ENCODE measurements at regions not wholly inside any gene's neighbourhood (a gene's known extent, or its start where the extent isn't known, plus 50 kb on each side); places are given as distances from the start of the nearest gene placed in this dataset.

- Histone ChIP-seq H3K79me2 (ENCODE audit: control insufficient read depth, insufficient read depth, low read length, poor library complexity) (peaks cover 4% of the 10 kb centered on the region), H4K8ac (ENCODE audit: low read depth, low read length) (no peak overlapping the region), H4K91ac (ENCODE audit: low read depth, low read length) (peak overlapping the region; percentile 32), H4K12ac (ENCODE audit: low read depth, low read length) (no peak overlapping the region), H3K36me3 (ENCODE audit: control insufficient read depth in 1 of 2, insufficient read depth in 2 of 2, low read length in 2 of 2) (no peaks in the 10 kb centered on the region), H3K4me2 (ENCODE audit: low read length) (no peak overlapping the region), H2BK5ac (ENCODE audit: low read depth, low read length, poor library complexity) (no peak overlapping the region), H3K18ac (ENCODE audit: low read length) (no peak overlapping the region), H3K79me1 (ENCODE audit: low read length) (peaks cover 36% of the 10 kb centered on the region), H3K9me3 (ENCODE audit: insufficient read depth, low read depth, low read length) (peaks cover 4% of the 10 kb centered on the region), H2BK120ac (ENCODE audit: insufficient read depth, low read length, poor library complexity) (no peak overlapping the region), H2AK5ac (ENCODE audit: low read length) (peak overlapping the region; percentile 5), H3K9ac (ENCODE audit: low read length) (no peak overlapping the region), H2AFZ (ENCODE audit: insufficient read depth, low read length, poor library complexity) (no peak overlapping the region), H2BK12ac (ENCODE audit: low read length) (peak overlapping the region; percentile 51), H3K4ac (ENCODE audit: low read depth, low read length) (no peak overlapping the region), H3K27me3 (ENCODE audit: insufficient read depth, low read length) (no peaks in the 10 kb centered on the region), H3K4me3 (ENCODE audit: low read depth, low read length) (no peak overlapping the region), H3K23ac (ENCODE audit: low read length) (no peak overlapping the region), H3K4me1 (ENCODE audit: control insufficient read depth in 1 of 2, insufficient read depth in 2 of 2, low read length in 2 of 2) (peaks cover 18 to 26% of the 10 kb centered on the region in 2 experiments), H3K14ac (ENCODE audit: low read length) (no peak overlapping the region), H3K27ac (ENCODE audit: low read depth, low read length) (no peak overlapping the region)
- no CpG with 5 or more reads among the region's 6 CpGs for WGBS (ENCODE audit: extremely low coverage, insufficient coverage, insufficient read length)
- no peak for DNase-seq
Measured at GRCh38 chr7:45983720-45984255, 62.7 kb upstream of the IGFBP3 start.

- Histone ChIP-seq H3K4me2 (ENCODE audit: low read length) (no peak overlapping the region), H2BK12ac (ENCODE audit: low read length) (peak overlapping the region; percentile 82), H4K91ac (ENCODE audit: low read depth, low read length) (peak overlapping the region; percentile 59), H3K79me2 (ENCODE audit: control insufficient read depth, insufficient read depth, low read length, poor library complexity) (peaks cover 4% of the 10 kb centered on the region), H3K27me3 (ENCODE audit: insufficient read depth, low read length) (no peaks in the 10 kb centered on the region), H2BK5ac (ENCODE audit: low read depth, low read length, poor library complexity) (peak overlapping the region; percentile 27), H3K14ac (ENCODE audit: low read length) (no peak overlapping the region), H3K23ac (ENCODE audit: low read length) (no peak overlapping the region), H3K79me1 (ENCODE audit: low read length) (peaks cover 40% of the 10 kb centered on the region), H3K4me1 (ENCODE audit: control insufficient read depth in 1 of 2, insufficient read depth in 2 of 2, low read length in 2 of 2) (peaks cover 20 to 28% of the 10 kb centered on the region in 2 experiments), H3K4me3 (ENCODE audit: low read depth, low read length) (no peak overlapping the region), H4K8ac (ENCODE audit: low read depth, low read length) (no peak overlapping the region), H3K27ac (ENCODE audit: low read depth, low read length) (no peak overlapping the region), H3K9ac (ENCODE audit: low read length) (no peak overlapping the region), H3K36me3 (ENCODE audit: control insufficient read depth in 1 of 2, insufficient read depth in 2 of 2, low read length in 2 of 2) (no peaks in the 10 kb centered on the region), H3K18ac (ENCODE audit: low read length) (peak overlapping the region; percentile 37), H3K9me3 (ENCODE audit: insufficient read depth, low read depth, low read length) (peaks cover 4% of the 10 kb centered on the region), H2AFZ (ENCODE audit: insufficient read depth, low read length, poor library complexity) (no peak overlapping the region), H2BK120ac (ENCODE audit: insufficient read depth, low read length, poor library complexity) (no peak overlapping the region), H2AK5ac (ENCODE audit: low read length) (peak overlapping the region; percentile 39), H3K4ac (ENCODE audit: low read depth, low read length) (no peak overlapping the region), H4K12ac (ENCODE audit: low read depth, low read length) (no peak overlapping the region)
- peak; percentile 7 to 60 for DNase-seq
- WGBS (ENCODE audit: extremely low coverage, insufficient coverage, insufficient read length): no CpG with 5 or more reads among the region's 11 CpGs
Measured at GRCh38 chr7:45982907-45983719, 62.0 kb upstream of the IGFBP3 start.

- H4K12ac ChIP-seq (ENCODE audit: low read depth, low read length): no peak overlapping the region
Measured at GRCh38 chr7:45982132-45982531, 61.1 kb upstream of the IGFBP3 start.

GRCh38 chr7:45980973-45981372 is 59.9 kb upstream of the IGFBP3 start:
- peak overlapping the region; percentile 89 for H4K91ac ChIP-seq (ENCODE audit: low read depth, low read length)

More at GRCh38 chr7:45982132-45982531, 61.1 kb upstream of the IGFBP3 start:
- H3K9me3 ChIP-seq (ENCODE audit: insufficient read depth, low read depth, low read length): peaks cover 4% of the 10 kb centered on the region
- H3K23ac ChIP-seq (ENCODE audit: low read length): no peak overlapping the region
- peak overlapping the region; percentile 19 for H2BK12ac ChIP-seq (ENCODE audit: low read length)
- no peak overlapping the region for H3K4me3 ChIP-seq (ENCODE audit: low read depth, low read length)
- no peak overlapping the region for H3K4me2 ChIP-seq (ENCODE audit: low read length)
- no peak overlapping the region for H2AK5ac ChIP-seq (ENCODE audit: low read length)
- no peak overlapping the region for H3K27ac ChIP-seq (ENCODE audit: low read depth, low read length)
- peaks cover 43% of the 10 kb centered on the region for H3K79me1 ChIP-seq (ENCODE audit: low read length)
- no peak overlapping the region for H3K18ac ChIP-seq (ENCODE audit: low read length)
- no peak overlapping the region for H3K4ac ChIP-seq (ENCODE audit: low read depth, low read length)
- no peak overlapping the region for H4K8ac ChIP-seq (ENCODE audit: low read depth, low read length)
- no peak overlapping the region for H2BK120ac ChIP-seq (ENCODE audit: insufficient read depth, low read length, poor library complexity)
- H3K4me1 ChIP-seq (ENCODE audit: control insufficient read depth in 1 of 2, insufficient read depth in 2 of 2, low read length in 2 of 2): peaks cover 22 to 30% of the 10 kb centered on the region in 2 experiments
- no peaks in the 10 kb centered on the region for H3K36me3 ChIP-seq (ENCODE audit: control insufficient read depth in 1 of 2, insufficient read depth in 2 of 2, low read length in 2 of 2)
- no peak overlapping the region for H2BK5ac ChIP-seq (ENCODE audit: low read depth, low read length, poor library complexity)
- DNase-seq: no peak
- no peak overlapping the region for H3K14ac ChIP-seq (ENCODE audit: low read length)
- no CpG with 5 or more reads among the region's 2 CpGs for WGBS (ENCODE audit: extremely low coverage, insufficient coverage, insufficient read length)
- no peaks in the 10 kb centered on the region for H3K27me3 ChIP-seq (ENCODE audit: insufficient read depth, low read length)
- H3K9ac ChIP-seq (ENCODE audit: low read length): no peak overlapping the region
- no peak overlapping the region for H2AFZ ChIP-seq (ENCODE audit: insufficient read depth, low read length, poor library complexity)
- peak overlapping the region; percentile 26 for H4K91ac ChIP-seq (ENCODE audit: low read depth, low read length)
- peaks cover 2% of the 10 kb centered on the region for H3K79me2 ChIP-seq (ENCODE audit: control insufficient read depth, insufficient read depth, low read length, poor library complexity)

More at GRCh38 chr7:45980973-45981372, 59.9 kb upstream of the IGFBP3 start:
- Histone ChIP-seq H3K79me2 (ENCODE audit: control insufficient read depth, insufficient read depth, low read length, poor library complexity) (peaks cover 2% of the 10 kb centered on the region), H3K4ac (ENCODE audit: low read depth, low read length) (peak overlapping the region; percentile 43), H2AFZ (ENCODE audit: insufficient read depth, low read length, poor library complexity) (no peak overlapping the region), H3K23ac (ENCODE audit: low read length) (no peak overlapping the region), H3K36me3 (ENCODE audit: control insufficient read depth in 1 of 2, insufficient read depth in 2 of 2, low read length in 2 of 2) (no peaks in the 10 kb centered on the region), H4K8ac (ENCODE audit: low read depth, low read length) (peak overlapping the region; percentile 33), H3K27ac (ENCODE audit: low read depth, low read length) (peak overlapping the region; percentile 51), H3K4me1 (ENCODE audit: control insufficient read depth in 1 of 2, insufficient read depth in 2 of 2, low read length in 2 of 2) (peaks cover 22 to 30% of the 10 kb centered on the region in 2 experiments), H3K14ac (ENCODE audit: low read length) (peak overlapping the region; percentile 87), H2BK5ac (ENCODE audit: low read depth, low read length, poor library complexity) (peak overlapping the region; percentile 63), H4K12ac (ENCODE audit: low read depth, low read length) (no peak overlapping the region), H3K4me3 (ENCODE audit: low read depth, low read length) (no peak overlapping the region), H2AK5ac (ENCODE audit: low read length) (peak overlapping the region; percentile 89), H2BK12ac (ENCODE audit: low read length) (peak overlapping the region; percentile 74), H3K79me1 (ENCODE audit: low read length) (peaks cover 51% of the 10 kb centered on the region), H2BK120ac (ENCODE audit: insufficient read depth, low read length, poor library complexity) (peak overlapping the region; percentile 74), H3K9ac (ENCODE audit: low read length) (no peak overlapping the region), H3K9me3 (ENCODE audit: insufficient read depth, low read depth, low read length) (peaks cover 4% of the 10 kb centered on the region), H3K18ac (ENCODE audit: low read length) (peak overlapping the region; percentile 86), H3K27me3 (ENCODE audit: insufficient read depth, low read length) (no peaks in the 10 kb centered on the region), H3K4me2 (ENCODE audit: low read length) (no peak overlapping the region)
- no CpG with 5 or more reads among the region's 6 CpGs for WGBS (ENCODE audit: extremely low coverage, insufficient coverage, insufficient read length)
- DNase-seq: peak; percentile 89 to 94
